ENCODE measurements at regions not wholly inside any gene's neighbourhood (a gene's known extent, or its start where the extent isn't known, plus 50 kb on each side); places are given as distances from the start of the nearest gene placed in this dataset.

DNA sequence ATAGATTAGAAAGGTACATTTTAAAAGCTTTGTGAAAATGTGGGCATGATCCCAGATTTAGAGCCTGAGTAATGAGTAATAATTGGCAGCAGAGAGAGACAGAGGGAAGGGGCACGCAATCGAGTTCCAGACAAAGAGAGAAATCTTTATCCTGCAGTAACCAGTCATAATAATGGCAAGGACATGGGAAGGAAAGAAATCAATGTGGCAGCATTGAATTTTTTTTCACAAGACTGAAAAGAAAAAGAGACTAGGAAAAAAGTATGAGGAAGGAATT, 790.8 kb upstream of the SOX9 start:
- Histone ChIP-seq H3K4me3 (no peak overlapping the region), H3K27me3 (no peaks in the 10 kb centered on the region), H3K27ac (no peak overlapping the region), H3K4me1 (no peaks in the 10 kb centered on the region), H3K36me3 (no peaks in the 10 kb centered on the region), H3K9me3 (no peaks in the 10 kb centered on the region)
- TF ChIP-seq POLR2A (IDR thresholded peaks at IDR 0.05) = no peak
- TF ChIP-seq, protein P1, sequence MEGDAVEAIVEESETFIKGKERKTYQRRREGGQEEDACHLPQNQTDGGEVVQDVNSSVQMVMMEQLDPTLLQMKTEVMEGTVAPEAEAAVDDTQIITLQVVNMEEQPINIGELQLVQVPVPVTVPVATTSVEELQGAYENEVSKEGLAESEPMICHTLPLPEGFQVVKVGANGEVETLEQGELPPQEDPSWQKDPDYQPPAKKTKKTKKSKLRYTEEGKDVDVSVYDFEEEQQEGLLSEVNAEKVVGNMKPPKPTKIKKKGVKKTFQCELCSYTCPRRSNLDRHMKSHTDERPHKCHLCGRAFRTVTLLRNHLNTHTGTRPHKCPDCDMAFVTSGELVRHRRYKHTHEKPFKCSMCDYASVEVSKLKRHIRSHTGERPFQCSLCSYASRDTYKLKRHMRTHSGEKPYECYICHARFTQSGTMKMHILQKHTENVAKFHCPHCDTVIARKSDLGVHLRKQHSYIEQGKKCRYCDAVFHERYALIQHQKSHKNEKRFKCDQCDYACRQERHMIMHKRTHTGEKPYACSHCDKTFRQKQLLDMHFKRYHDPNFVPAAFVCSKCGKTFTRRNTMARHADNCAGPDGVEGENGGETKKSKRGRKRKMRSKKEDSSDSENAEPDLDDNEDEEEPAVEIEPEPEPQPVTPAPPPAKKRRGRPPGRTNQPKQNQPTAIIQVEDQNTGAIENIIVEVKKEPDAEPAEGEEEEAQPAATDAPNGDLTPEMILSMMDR (IDR thresholded peaks at IDR 0.05) = no peak
- DNase-seq = no peak
- intact Hi-C loops (cut with DNase I; ENCODE audit: low total_unique reads) = no loop called here

- no peaks in the 10 kb centered on the region for H3K36me3 ChIP-seq
- intact Hi-C loops (cut with DNase I; ENCODE audit: low total_unique reads) = no loop called here
- no peak for DNase-seq
- no peak overlapping the region for H3K27ac ChIP-seq
- TF ChIP-seq POLR2A (IDR thresholded peaks at IDR 0.05) = no peak
- TF ChIP-seq, protein P1 (IDR thresholded peaks at IDR 0.05) = no peak
- no peak overlapping the region for H3K4me3 ChIP-seq
- H3K27me3 ChIP-seq = no peaks in the 10 kb centered on the region
- no peaks in the 10 kb centered on the region for H3K9me3 ChIP-seq
- no peaks in the 10 kb centered on the region for H3K4me1 ChIP-seq
Observed at GRCh38 chr17:71331754-71332325, 789.0 kb upstream of the SOX9 start.

- H3K4me3 ChIP-seq = no peak overlapping the region
- TF ChIP-seq POLR2A (IDR thresholded peaks at IDR 0.05) = no peak
- TF ChIP-seq, protein P1 (IDR thresholded peaks at IDR 0.05) = no peak
- intact Hi-C loops (cut with DNase I; ENCODE audit: low total_unique reads) = no loop called here
- H3K27me3 ChIP-seq = no peaks in the 10 kb centered on the region
- no peaks in the 10 kb centered on the region for H3K36me3 ChIP-seq
- H3K4me1 ChIP-seq = no peaks in the 10 kb centered on the region
- no peak overlapping the region for H3K27ac ChIP-seq
- no peaks in the 10 kb centered on the region for H3K9me3 ChIP-seq
- DNase-seq = no peak
Observed at GRCh38 chr17:71334048-71334751, 786.6 kb upstream of the SOX9 start.

- H3K27ac ChIP-seq = no peak overlapping the region
- intact Hi-C loops (cut with DNase I; ENCODE audit: low total_unique reads) = no loop called here
- no peaks in the 10 kb centered on the region for H3K9me3 ChIP-seq
- no peaks in the 10 kb centered on the region for H3K27me3 ChIP-seq
- no peak for DNase-seq
- TF ChIP-seq POLR2A (IDR thresholded peaks at IDR 0.05) = no peak
- TF ChIP-seq, protein P1 (IDR thresholded peaks at IDR 0.05) = no peak
- H3K36me3 ChIP-seq = no peaks in the 10 kb centered on the region
- no peaks in the 10 kb centered on the region for H3K4me1 ChIP-seq
- H3K4me3 ChIP-seq = no peak overlapping the region
Observed at GRCh38 chr17:71335212-71335611, 785.6 kb upstream of the SOX9 start.

DNA sequence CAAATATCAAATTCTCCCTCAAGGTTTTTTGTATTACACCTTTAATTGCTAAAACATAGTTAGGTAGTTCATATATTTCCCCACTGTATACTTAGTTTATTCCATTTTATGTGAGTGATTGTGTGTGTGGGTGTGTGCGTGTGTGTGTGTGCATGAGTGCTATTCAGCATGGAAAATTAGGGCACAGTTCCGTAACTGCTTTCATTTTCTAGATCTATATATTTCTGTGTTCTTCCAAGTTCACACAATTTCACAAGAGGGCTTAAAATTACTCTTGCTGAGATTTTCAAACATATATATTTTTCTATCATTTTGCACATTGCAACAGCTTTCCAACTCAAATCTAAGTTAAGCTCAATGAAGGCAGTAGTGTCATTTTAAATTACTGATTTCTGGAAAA, 782.9 kb upstream of the SOX9 start:
- DNase-seq = no peak
- Histone ChIP-seq H3K27me3 (no peaks in the 10 kb centered on the region), H3K36me3 (no peaks in the 10 kb centered on the region), H3K4me1 (no peaks in the 10 kb centered on the region), H3K9me3 (no peaks in the 10 kb centered on the region), H3K27ac (no peak overlapping the region), H3K4me3 (no peak overlapping the region)
- no peak for TF ChIP-seq POLR2A (IDR thresholded peaks at IDR 0.05)
- TF ChIP-seq, protein P1 (IDR thresholded peaks at IDR 0.05) = no peak
- intact Hi-C loops (cut with DNase I; ENCODE audit: low total_unique reads) = no loop called here

Data from uterus (tissue), 3 donors.